ENCODE measurements at regions not wholly inside any gene's neighbourhood (a gene's known extent, or its start where the extent isn't known, plus 50 kb on each side); places are given as distances from the start of the nearest gene placed in this dataset.

DNA sequence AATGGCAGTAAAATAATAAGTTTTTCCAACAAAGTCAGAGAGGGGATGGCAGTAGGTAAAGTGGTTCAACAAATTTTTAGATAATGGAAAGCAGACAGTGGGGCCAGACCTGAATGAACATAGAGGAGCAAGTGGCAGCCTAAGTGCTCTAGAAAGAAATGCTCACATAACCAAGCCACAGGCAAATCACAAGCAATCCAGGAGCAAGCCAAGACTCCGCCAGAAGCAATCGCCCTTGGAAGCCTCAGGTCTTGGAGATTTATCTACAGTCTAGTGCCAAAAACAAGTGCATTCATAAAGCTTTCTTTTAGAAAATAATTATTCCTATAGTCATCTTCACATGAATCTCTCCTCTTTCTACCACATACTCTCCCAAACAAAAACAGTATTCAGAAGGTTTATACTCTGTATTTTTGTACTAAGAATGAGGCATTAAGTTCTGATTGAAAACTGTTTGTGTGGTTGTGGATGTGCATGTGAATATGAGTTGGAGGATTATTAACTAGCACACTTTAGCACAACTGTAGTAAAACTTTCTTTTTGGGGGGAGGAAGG lies 375.5 kb downstream of the CDH9 start:
- TF ChIP-seq, protein P1, sequence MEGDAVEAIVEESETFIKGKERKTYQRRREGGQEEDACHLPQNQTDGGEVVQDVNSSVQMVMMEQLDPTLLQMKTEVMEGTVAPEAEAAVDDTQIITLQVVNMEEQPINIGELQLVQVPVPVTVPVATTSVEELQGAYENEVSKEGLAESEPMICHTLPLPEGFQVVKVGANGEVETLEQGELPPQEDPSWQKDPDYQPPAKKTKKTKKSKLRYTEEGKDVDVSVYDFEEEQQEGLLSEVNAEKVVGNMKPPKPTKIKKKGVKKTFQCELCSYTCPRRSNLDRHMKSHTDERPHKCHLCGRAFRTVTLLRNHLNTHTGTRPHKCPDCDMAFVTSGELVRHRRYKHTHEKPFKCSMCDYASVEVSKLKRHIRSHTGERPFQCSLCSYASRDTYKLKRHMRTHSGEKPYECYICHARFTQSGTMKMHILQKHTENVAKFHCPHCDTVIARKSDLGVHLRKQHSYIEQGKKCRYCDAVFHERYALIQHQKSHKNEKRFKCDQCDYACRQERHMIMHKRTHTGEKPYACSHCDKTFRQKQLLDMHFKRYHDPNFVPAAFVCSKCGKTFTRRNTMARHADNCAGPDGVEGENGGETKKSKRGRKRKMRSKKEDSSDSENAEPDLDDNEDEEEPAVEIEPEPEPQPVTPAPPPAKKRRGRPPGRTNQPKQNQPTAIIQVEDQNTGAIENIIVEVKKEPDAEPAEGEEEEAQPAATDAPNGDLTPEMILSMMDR (IDR thresholded peaks at IDR 0.05; ENCODE audit: low read depth, low read length, poor library complexity, severe bottlenecking), result no peak
- no peak for TF ChIP-seq EZH2phosphoT487 (IDR thresholded peaks at IDR 0.05; ENCODE audit: borderline replicate concordance, low read length)

Data from DOHH2 (cell line).